OCI-LY3 (cell line): ENCODE measurements at regions not wholly inside any gene's neighbourhood (a gene's known extent, or its start where the extent isn't known, plus 50 kb on each side); places are given as distances from the start of the nearest gene placed in this dataset.

Experiments used
- H2AFZ ChIP-seq: fragments of 200-600, 300-600 bp; shearing (Covaris generic); 2 replicates; pipeline ENCODE4 v1.6.0; 2014; ENCODE audit warnings: antibody characterized with exemption, low read depth, low read length
- H3K27ac ChIP-seq: fragments of 200-600, 300-600 bp; sonication (generic); 2 replicates; pipeline ENCODE4 v1.5.1; 2014; ENCODE audit warnings: mild to moderate bottlenecking, low read length, moderate library complexity, mixed read lengths
- H3K27me3 ChIP-seq: fragments of 200-600, 300-600 bp; sonication (generic); 2 replicates; pipeline ENCODE4 v1.6.1; 2014; ENCODE audit warnings: low read depth, low read length, mixed read lengths
- H3K36me3 ChIP-seq: fragments of 200-600, 300-600 bp; sonication (generic); replicated peaks from 2 replicates; pipeline ENCODE3; 2014; ENCODE audit warnings: low read depth, low read length, mixed read lengths
- H3K4me1 ChIP-seq: fragments of 300-600, 200-600 bp; sonication (generic); 2 replicates; pipeline ENCODE4 v1.6.1; 2014; ENCODE audit warnings: low read length, mixed read lengths
- H3K4me2 ChIP-seq: fragments of 200-600, 300-600 bp; sonication (generic); 2 replicates; pipeline ENCODE4 v1.6.1; 2014; ENCODE audit warnings: low read length, mixed read lengths
- H3K4me3 ChIP-seq: fragments of 300-600, 200-600 bp; sonication (generic); 2 replicates; pipeline ENCODE4 v1.5.1; 2014; ENCODE audit warnings: antibody characterized with exemption, mild to moderate bottlenecking, low read length, moderate library complexity
- H3K79me2 ChIP-seq: fragments of 300-600, 200-600 bp; shearing (Covaris generic); 2 replicates; pipeline ENCODE4 v1.6.1; 2014; ENCODE audit warnings: mild to moderate bottlenecking, low read length, mixed read lengths
- H3K9ac ChIP-seq: fragments of 300-600, 200-600 bp; shearing (Covaris generic); 2 replicates; pipeline ENCODE4 v1.6.0; 2014; ENCODE audit warnings: mild to moderate bottlenecking, low read length, moderate library complexity
- H3K9me3 ChIP-seq: fragments of 200-600, 300-600 bp; shearing (Covaris generic); 2 replicates; pipeline ENCODE4 v1.6.1; 2014; ENCODE audit warnings: low read length, mixed read lengths; ENCODE audit not compliant: insufficient read depth
- H4K20me1 ChIP-seq: fragments of 200-600, 300-600 bp; sonication (generic); 2 replicates; pipeline ENCODE4 v1.6.1; 2016; ENCODE audit warnings: low read length, mixed read lengths; ENCODE audit not compliant: insufficient read depth
- EZH2phosphoT487 ChIP-seq: fragments of 200-600 bp; shearing (Covaris generic); IDR thresholded peaks from 2 replicates; pipeline ENCODE4 v1.6.1; 2018; ENCODE audit warnings: antibody characterized with exemption, mixed run types, low read depth
- TF ChIP-seq, protein P1 (sequence below): fragments of 200-600, 300-600 bp; sonication (generic); IDR thresholded peaks from 2 replicates; pipeline ENCODE4 v1.5.1; 2014; ENCODE audit warnings: antibody characterized with exemption, low read length, low read depth

DNA sequence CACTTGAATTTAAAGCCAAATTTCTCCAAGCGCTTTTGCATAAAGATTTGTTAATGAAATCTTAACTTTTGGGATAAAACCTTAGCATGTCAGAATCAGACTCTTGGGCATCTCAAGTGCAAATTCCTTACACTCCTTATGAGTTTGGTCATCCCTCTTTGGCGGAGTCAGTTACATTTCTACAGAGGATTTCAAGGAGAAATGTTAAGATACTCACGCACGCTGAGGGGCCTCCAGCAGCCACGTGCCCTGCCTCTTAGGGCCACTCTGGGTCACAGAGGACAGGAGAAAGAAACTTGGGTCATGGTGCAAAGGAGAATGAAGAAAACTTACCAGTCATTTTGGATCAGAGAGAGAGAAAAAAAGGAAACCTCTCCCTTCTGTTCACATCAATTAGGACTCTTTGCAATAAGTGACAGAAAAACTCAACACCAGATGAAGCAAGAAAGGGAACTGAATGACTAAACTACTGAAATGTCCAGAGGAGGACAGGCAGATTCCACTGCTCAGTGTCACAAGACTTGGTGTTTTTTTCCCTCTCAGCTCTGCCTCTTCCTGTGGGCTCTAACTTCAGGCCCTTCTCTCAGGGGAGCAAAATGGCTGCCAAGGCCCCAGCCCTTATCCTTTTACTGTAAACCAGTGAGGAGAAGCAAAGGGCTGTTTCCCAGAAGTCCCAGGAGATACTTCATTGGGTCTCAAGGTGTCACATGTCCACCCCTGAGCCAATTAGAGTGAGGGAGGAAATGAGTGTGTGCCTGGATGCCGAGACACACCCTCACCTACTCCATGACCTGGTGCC, 63.3 kb upstream of the NFIL3 start:
- no peak overlapping the region for H3K27ac ChIP-seq
- H2AFZ ChIP-seq = no peak overlapping the region
- H3K4me3 ChIP-seq = no peak overlapping the region
- no peaks in the 10 kb centered on the region for H4K20me1 ChIP-seq
- no peak for TF ChIP-seq EZH2phosphoT487
- TF ChIP-seq, protein P1, sequence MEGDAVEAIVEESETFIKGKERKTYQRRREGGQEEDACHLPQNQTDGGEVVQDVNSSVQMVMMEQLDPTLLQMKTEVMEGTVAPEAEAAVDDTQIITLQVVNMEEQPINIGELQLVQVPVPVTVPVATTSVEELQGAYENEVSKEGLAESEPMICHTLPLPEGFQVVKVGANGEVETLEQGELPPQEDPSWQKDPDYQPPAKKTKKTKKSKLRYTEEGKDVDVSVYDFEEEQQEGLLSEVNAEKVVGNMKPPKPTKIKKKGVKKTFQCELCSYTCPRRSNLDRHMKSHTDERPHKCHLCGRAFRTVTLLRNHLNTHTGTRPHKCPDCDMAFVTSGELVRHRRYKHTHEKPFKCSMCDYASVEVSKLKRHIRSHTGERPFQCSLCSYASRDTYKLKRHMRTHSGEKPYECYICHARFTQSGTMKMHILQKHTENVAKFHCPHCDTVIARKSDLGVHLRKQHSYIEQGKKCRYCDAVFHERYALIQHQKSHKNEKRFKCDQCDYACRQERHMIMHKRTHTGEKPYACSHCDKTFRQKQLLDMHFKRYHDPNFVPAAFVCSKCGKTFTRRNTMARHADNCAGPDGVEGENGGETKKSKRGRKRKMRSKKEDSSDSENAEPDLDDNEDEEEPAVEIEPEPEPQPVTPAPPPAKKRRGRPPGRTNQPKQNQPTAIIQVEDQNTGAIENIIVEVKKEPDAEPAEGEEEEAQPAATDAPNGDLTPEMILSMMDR = no peak
- H3K4me1 ChIP-seq = no peaks in the 10 kb centered on the region
- H3K4me2 ChIP-seq = no peak overlapping the region
- H3K9me3 ChIP-seq = no peaks in the 10 kb centered on the region
- H3K27me3 ChIP-seq = peaks cover 10% of the 10 kb centered on the region; the same call in 1 of the 2 replicates
- no peak overlapping the region for H3K9ac ChIP-seq
- no peaks in the 10 kb centered on the region for H3K36me3 ChIP-seq
- H3K79me2 ChIP-seq = no peaks in the 10 kb centered on the region

DNA sequence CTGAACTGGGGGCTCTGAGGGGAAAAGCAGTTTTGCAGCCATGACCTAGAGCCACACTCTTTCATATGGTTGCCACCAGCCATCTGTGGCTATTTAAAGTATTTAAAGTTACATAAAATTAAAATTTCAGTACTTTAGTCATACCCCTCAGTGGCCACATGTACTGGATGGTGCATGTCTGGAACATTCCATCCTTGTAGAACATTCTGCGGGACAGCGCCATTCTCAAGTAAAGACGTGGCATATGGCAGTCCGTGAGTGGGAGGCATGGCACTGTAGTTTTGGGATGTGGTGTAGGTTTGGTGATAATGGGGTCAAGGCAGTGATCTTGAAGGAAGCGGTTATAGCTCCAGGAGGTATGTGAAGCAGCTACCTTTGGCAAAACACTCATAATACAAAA, 61.4 kb upstream of the NFIL3 start:
- H3K4me2 ChIP-seq = no peak overlapping the region
- no peaks in the 10 kb centered on the region for H3K4me1 ChIP-seq
- no peak overlapping the region for H3K4me3 ChIP-seq
- no peak overlapping the region for H3K9ac ChIP-seq
- no peak overlapping the region for H3K27ac ChIP-seq
- no peaks in the 10 kb centered on the region for H3K9me3 ChIP-seq
- no peaks in the 10 kb centered on the region for H4K20me1 ChIP-seq
- H3K36me3 ChIP-seq = no peaks in the 10 kb centered on the region
- TF ChIP-seq EZH2phosphoT487 = no peak
- TF ChIP-seq, protein P1 = no peak
- no peak overlapping the region for H2AFZ ChIP-seq
- no peaks in the 10 kb centered on the region for H3K79me2 ChIP-seq
- peaks cover 17% of the 10 kb centered on the region for H3K27me3 ChIP-seq

DNA sequence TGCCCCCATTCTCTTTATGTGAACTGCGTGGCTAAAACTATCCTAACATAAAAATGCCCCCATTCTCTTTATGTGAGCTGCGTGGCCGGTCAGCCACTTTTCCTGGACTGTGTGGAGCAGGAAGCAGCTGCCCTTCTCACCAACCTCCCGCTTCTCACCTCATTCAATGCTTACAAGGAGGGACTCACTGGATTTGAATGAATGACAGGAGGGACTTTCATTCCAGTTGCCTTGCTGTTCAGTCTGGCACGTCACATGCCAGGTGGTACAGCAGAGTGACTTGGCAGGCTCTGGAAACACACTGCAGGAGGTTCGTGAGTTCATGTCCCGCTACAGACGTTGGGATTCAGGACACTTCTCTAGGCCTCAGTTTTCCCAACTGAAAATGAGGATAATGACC, 60.2 kb upstream of the NFIL3 start:
- Histone ChIP-seq H3K9me3 (no peaks in the 10 kb centered on the region), H3K4me2 (no peak overlapping the region), H3K27ac (no peak overlapping the region), H3K9ac (no peak overlapping the region), H3K4me3 (no peak overlapping the region), H3K36me3 (no peaks in the 10 kb centered on the region), H4K20me1 (no peaks in the 10 kb centered on the region), H3K4me1 (no peaks in the 10 kb centered on the region), H3K27me3 (peaks cover 12% of the 10 kb centered on the region), H3K79me2 (no peaks in the 10 kb centered on the region), H2AFZ (no peak overlapping the region)
- no peak for TF ChIP-seq EZH2phosphoT487
- TF ChIP-seq, protein P1 = no peak

DNA sequence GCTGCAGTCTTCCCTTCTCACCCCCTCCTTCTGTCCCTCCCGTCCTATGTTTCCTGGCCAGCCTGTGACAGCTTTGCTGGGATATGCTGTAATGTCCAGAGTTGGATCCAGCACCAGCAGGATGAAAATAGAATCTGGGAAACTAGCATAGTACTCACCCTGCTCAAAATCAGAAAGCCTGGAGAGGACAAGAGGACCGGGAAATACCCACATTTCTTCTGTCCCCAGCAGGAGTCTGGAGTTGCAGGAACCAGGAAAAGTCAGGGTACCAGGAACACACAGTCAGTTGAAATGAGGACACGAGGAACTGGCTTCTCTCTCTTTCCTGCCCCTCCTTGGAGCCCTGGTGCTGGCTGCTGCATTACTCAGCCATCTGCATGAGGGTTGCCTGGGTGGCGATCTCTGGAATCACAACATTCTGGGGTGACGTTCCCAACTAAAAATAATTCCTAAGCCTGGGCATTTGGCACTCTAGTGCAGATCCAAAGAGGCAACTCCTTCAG, 59.6 kb upstream of the NFIL3 start:
- Histone ChIP-seq H3K27ac (no peak overlapping the region), H3K36me3 (no peaks in the 10 kb centered on the region), H3K4me2 (no peak overlapping the region), H3K9me3 (no peaks in the 10 kb centered on the region), H3K4me1 (no peaks in the 10 kb centered on the region), H3K4me3 (no peak overlapping the region), H4K20me1 (no peaks in the 10 kb centered on the region), H3K27me3 (peaks cover 12% of the 10 kb centered on the region), H3K79me2 (no peaks in the 10 kb centered on the region), H3K9ac (no peak overlapping the region), H2AFZ (no peak overlapping the region)
- TF ChIP-seq EZH2phosphoT487 = no peak
- TF ChIP-seq, protein P1 = no peak
